ENCODE measurements at regions not wholly inside any gene's neighbourhood (a gene's known extent, or its start where the extent isn't known, plus 50 kb on each side); places are given as distances from the start of the nearest gene placed in this dataset.

GRCh38 chr13:78993792-78994191, 334.8 kb upstream of the OBI1 start:
- Histone ChIP-seq H3K27me3 (ENCODE audit: insufficient read depth, poor library complexity, severe bottlenecking) (no peaks in the 10 kb centered on the region), H3K4me1 (ENCODE audit: insufficient read depth, poor library complexity, severe bottlenecking) (no peaks in the 10 kb centered on the region), H3K27ac (ENCODE audit: poor library complexity, severe bottlenecking) (no peak overlapping the region), H3K4me3 (ENCODE audit: severe bottlenecking) (no peak overlapping the region), H3K9me3 (ENCODE audit: severe bottlenecking) (no peaks in the 10 kb centered on the region), H3K36me3 (ENCODE audit: low read depth) (no peaks in the 10 kb centered on the region)
- no peak for DNase-seq (ENCODE audit: low spot score)
- no peak for ATAC-seq (ENCODE audit: low read depth)
- no peak for TF ChIP-seq CTCF (IDR thresholded peaks at IDR 0.05; ENCODE audit: poor library complexity, severe bottlenecking)

GRCh38 chr13:78981913-78982312, 323.0 kb upstream of the OBI1 start:
- DNase-seq (ENCODE audit: low spot score) (no peak), ATAC-seq (ENCODE audit: low read depth) (no peak)
- Histone ChIP-seq H3K27me3 (ENCODE audit: insufficient read depth, poor library complexity, severe bottlenecking) (peaks cover 21% of the 10 kb centered on the region), H3K27ac (ENCODE audit: poor library complexity, severe bottlenecking) (no peak overlapping the region), H3K4me3 (ENCODE audit: severe bottlenecking) (no peak overlapping the region), H3K4me1 (ENCODE audit: insufficient read depth, poor library complexity, severe bottlenecking) (no peaks in the 10 kb centered on the region), H3K9me3 (ENCODE audit: severe bottlenecking) (no peaks in the 10 kb centered on the region), H3K36me3 (ENCODE audit: low read depth) (no peaks in the 10 kb centered on the region)
- no peak for TF ChIP-seq CTCF (IDR thresholded peaks at IDR 0.05; ENCODE audit: poor library complexity, severe bottlenecking)

GRCh38 chr13:78979349-78979748, 320.4 kb upstream of the OBI1 start:
- DNase-seq (ENCODE audit: low spot score) (no peak), ATAC-seq (ENCODE audit: low read depth) (no peak)
- Histone ChIP-seq H3K27ac (ENCODE audit: poor library complexity, severe bottlenecking) (no peak overlapping the region), H3K4me1 (ENCODE audit: insufficient read depth, poor library complexity, severe bottlenecking) (no peaks in the 10 kb centered on the region), H3K36me3 (ENCODE audit: low read depth) (no peaks in the 10 kb centered on the region), H3K9me3 (ENCODE audit: severe bottlenecking) (no peaks in the 10 kb centered on the region), H3K27me3 (ENCODE audit: insufficient read depth, poor library complexity, severe bottlenecking) (peaks cover 13% of the 10 kb centered on the region), H3K4me3 (ENCODE audit: severe bottlenecking) (no peak overlapping the region)
- no peak for TF ChIP-seq CTCF (IDR thresholded peaks at IDR 0.05; ENCODE audit: poor library complexity, severe bottlenecking)

GRCh38 chr13:78978381-78978998, 319.5 kb upstream of the OBI1 start:
- Histone ChIP-seq H3K36me3 (ENCODE audit: low read depth) (no peaks in the 10 kb centered on the region), H3K4me3 (ENCODE audit: severe bottlenecking) (no peak overlapping the region), H3K4me1 (ENCODE audit: insufficient read depth, poor library complexity, severe bottlenecking) (no peaks in the 10 kb centered on the region), H3K27me3 (ENCODE audit: insufficient read depth, poor library complexity, severe bottlenecking) (peaks cover 13% of the 10 kb centered on the region), H3K9me3 (ENCODE audit: severe bottlenecking) (no peaks in the 10 kb centered on the region), H3K27ac (ENCODE audit: poor library complexity, severe bottlenecking) (no peak overlapping the region)
- DNase-seq (ENCODE audit: low spot score) = no peak
- TF ChIP-seq CTCF (IDR thresholded peaks at IDR 0.05; ENCODE audit: poor library complexity, severe bottlenecking) = peak; percentile 68
- peak; percentile 61; the same call in 2 of the 3 replicates for ATAC-seq (ENCODE audit: low read depth)

- peaks cover 8% of the 10 kb centered on the region for H3K27me3 ChIP-seq (ENCODE audit: insufficient read depth, poor library complexity, severe bottlenecking)
- TF ChIP-seq CTCF (IDR thresholded peaks at IDR 0.05; ENCODE audit: poor library complexity, severe bottlenecking) = no peak
- no peak overlapping the region for H3K27ac ChIP-seq (ENCODE audit: poor library complexity, severe bottlenecking)
- no peaks in the 10 kb centered on the region for H3K36me3 ChIP-seq (ENCODE audit: low read depth)
- ATAC-seq (ENCODE audit: low read depth) (no peak), DNase-seq (ENCODE audit: low spot score) (no peak)
- H3K9me3 ChIP-seq (ENCODE audit: severe bottlenecking) = no peaks in the 10 kb centered on the region
- no peak overlapping the region for H3K4me3 ChIP-seq (ENCODE audit: severe bottlenecking)
- no peaks in the 10 kb centered on the region for H3K4me1 ChIP-seq (ENCODE audit: insufficient read depth, poor library complexity, severe bottlenecking)
Observed at GRCh38 chr13:78977311-78977710, 318.4 kb upstream of the OBI1 start.

Measured in RWPE2 (cell line).